CD4-positive, alpha-beta memory T cell (primary cell): ENCODE measurements at regions not wholly inside any gene's neighbourhood (a gene's known extent, or its start where the extent isn't known, plus 50 kb on each side); places are given as distances from the start of the nearest gene placed in this dataset.

Experiments used
- CTCF ChIA-PET: fragments of 350-600 bp; sonication (Branson Sonifier 250); formaldehyde crosslinking; loops from one replicate; lab custom pipeline; 2021; ENCODE audit warnings: inconsistent platforms; ENCODE audit not compliant: partially characterized antibody; lab: Charles Lee
- POLR2A ChIA-PET: fragments of 350-600 bp; sonication (Branson Sonifier 250); formaldehyde crosslinking; loops from one replicate; lab custom pipeline; 2021; ENCODE audit not compliant: partially characterized antibody; lab: Charles Lee
- DNase-seq, 5 donors: peaks; one replicate each; pipeline versions ENCODE4 v3.0.0 to v3.0.0-alpha.2; 2020 to 2022; ENCODE audit warnings: mixed read lengths in 1 of 5
- H3K27ac ChIP-seq: one replicate; pipeline ENCODE4 v1.7.0; 2013; ENCODE audit warnings: low read depth, low read length
- H3K27me3 ChIP-seq: 2 replicates; pipeline ENCODE4 v1.7.0; 2013; ENCODE audit warnings: mild to moderate bottlenecking, low read length, moderate library complexity; ENCODE audit not compliant: insufficient read depth
- H3K36me3 ChIP-seq: 2 replicates; pipeline ENCODE4 v1.7.0; 2013; ENCODE audit warnings: mild to moderate bottlenecking, low read length, moderate library complexity; ENCODE audit not compliant: insufficient read depth
- H3K4me1 ChIP-seq: 2 replicates; pipeline ENCODE4 v1.7.0; 2013; ENCODE audit warnings: mild to moderate bottlenecking, low read length, moderate library complexity; ENCODE audit not compliant: insufficient read depth
- H3K4me3 ChIP-seq, 2 donors: one replicate each; pipeline ENCODE4 v1.7.0; 2013; ENCODE audit warnings: low read length in 2 of 2, mild to moderate bottlenecking in 1 of 2
- H3K9me3 ChIP-seq, 2 donors: one replicate each; pipeline ENCODE4 v1.7.0; 2013; ENCODE audit warnings: low read length in 2 of 2, control low read depth in 1 of 2; ENCODE audit not compliant: control insufficient read depth in 1 of 2
- H3K27ac Mint-ChIP-seq, 7 donors: one replicate each; pipeline ENCODE4 v1.8.0; 2020 to 2021; ENCODE audit warnings: mixed read lengths in 7 of 7, mild to moderate bottlenecking in 6 of 7, inconsistent platforms in 3 of 7, moderate library complexity in 3 of 7
- H3K27me3 Mint-ChIP-seq, 2 donors: one replicate each; pipeline ENCODE4 v1.8.0; 2020 to 2021; ENCODE audit warnings: mixed read lengths in 2 of 2
- H3K36me3 Mint-ChIP-seq, 2 donors: one replicate each; pipeline ENCODE4 v1.8.0; 2020 to 2021; ENCODE audit warnings: mixed read lengths in 2 of 2, inconsistent platforms in 1 of 2, mild to moderate bottlenecking in 1 of 2
- H3K4me1 Mint-ChIP-seq, 4 donors: one replicate each; pipeline ENCODE4 v1.8.0; 2020 to 2021; ENCODE audit warnings: mixed read lengths in 4 of 4, mild to moderate bottlenecking in 1 of 4
- H3K4me3 Mint-ChIP-seq, 8 donors: one replicate each; pipeline ENCODE4 v1.8.0; 2020 to 2021; ENCODE audit warnings: mixed read lengths in 8 of 8, mild to moderate bottlenecking in 7 of 8, moderate library complexity in 6 of 8, inconsistent platforms in 3 of 8
- H3K9me3 Mint-ChIP-seq, 8 donors: one replicate each; pipeline ENCODE4 v1.8.0; 2020 to 2021; ENCODE audit warnings: mixed read lengths in 8 of 8, mild to moderate bottlenecking in 5 of 8, inconsistent platforms in 3 of 8, moderate library complexity in 1 of 8
- intact Hi-C: fragments of 100-400 bp; cut with micrococcal nuclease; formaldehyde crosslinking; loops from one replicate; pipeline ENCODE4 v1.15.1; 2023

GRCh38 chr1:29425631-29426030 is 189.3 kb downstream of the PTPRU start:
- Histone ChIP-seq H3K9me3 (no peaks in the 10 kb centered on the region), H3K27ac (no peak overlapping the region), H3K36me3 (no peaks in the 10 kb centered on the region), H3K27me3 (no peaks in the 10 kb centered on the region), H3K4me1 (no peaks in the 10 kb centered on the region), H3K4me3 (no peak overlapping the region)
- Mint-ChIP-seq H3K27me3 (peaks cover 13 to 29% of the 10 kb centered on the region in 2 donors), H3K36me3 (no peaks in the 10 kb centered on the region), H3K4me1 (no peaks in the 10 kb centered on the region), H3K27ac (no peak overlapping the region), H3K4me3 (no peak overlapping the region), H3K9me3 (peaks cover 0 to 21% (median 12%) of the 10 kb centered on the region in 8 donors)
- no peak for DNase-seq
- ChIA-PET POLR2A (no interaction called here), CTCF (no interaction called here)
- intact Hi-C loops = no loop called here

GRCh38 chr1:29424266-29424665 is 187.9 kb downstream of the PTPRU start:
- intact Hi-C loops = no loop called here
- Histone ChIP-seq H3K9me3 (no peaks in the 10 kb centered on the region), H3K4me1 (no peaks in the 10 kb centered on the region), H3K36me3 (no peaks in the 10 kb centered on the region), H3K27me3 (no peaks in the 10 kb centered on the region), H3K27ac (no peak overlapping the region), H3K4me3 (no peak overlapping the region)
- POLR2A ChIA-PET = no interaction called here
- no peak overlapping the region for H3K4me3 Mint-ChIP-seq
- DNase-seq = no peak
- no peak overlapping the region for H3K27ac Mint-ChIP-seq
- H3K4me1 Mint-ChIP-seq = no peaks in the 10 kb centered on the region
- H3K9me3 Mint-ChIP-seq = peaks cover 0 to 10% (median 4%) of the 10 kb centered on the region in 8 donors
- peaks cover 17 to 28% of the 10 kb centered on the region in 2 donors for H3K27me3 Mint-ChIP-seq
- CTCF ChIA-PET = no interaction called here
- no peaks in the 10 kb centered on the region for H3K36me3 Mint-ChIP-seq

GRCh38 chr1:29420202-29420601 is 183.9 kb downstream of the PTPRU start:
- peaks cover 0 to 6% (median 0%) of the 10 kb centered on the region in 8 donors for H3K9me3 Mint-ChIP-seq
- H3K4me3 Mint-ChIP-seq = no peak overlapping the region
- peaks cover 23 to 29% of the 10 kb centered on the region in 2 donors for H3K27me3 Mint-ChIP-seq
- Histone ChIP-seq H3K27me3 (no peaks in the 10 kb centered on the region), H3K36me3 (no peaks in the 10 kb centered on the region), H3K4me3 (no peak overlapping the region), H3K27ac (no peak overlapping the region), H3K9me3 (no peaks in the 10 kb centered on the region), H3K4me1 (no peaks in the 10 kb centered on the region)
- H3K4me1 Mint-ChIP-seq = no peaks in the 10 kb centered on the region
- H3K27ac Mint-ChIP-seq = no peak overlapping the region
- CTCF ChIA-PET = no interaction called here
- H3K36me3 Mint-ChIP-seq = no peaks in the 10 kb centered on the region
- intact Hi-C loops = no loop called here
- POLR2A ChIA-PET = no interaction called here
- DNase-seq = no peak

GRCh38 chr1:29417971-29418370 is 181.6 kb downstream of the PTPRU start:
- H3K4me3 ChIP-seq = no peak overlapping the region
- ChIA-PET CTCF (no interaction called here), POLR2A (no interaction called here)
- H3K4me1 Mint-ChIP-seq = no peaks in the 10 kb centered on the region
- H3K27ac Mint-ChIP-seq = no peak overlapping the region
- DNase-seq = no peak
- no peaks in the 10 kb centered on the region for H3K36me3 ChIP-seq
- no peaks in the 10 kb centered on the region for H3K9me3 ChIP-seq
- peaks cover 0 to 6% (median 0%) of the 10 kb centered on the region in 8 donors for H3K9me3 Mint-ChIP-seq
- H3K36me3 Mint-ChIP-seq = no peaks in the 10 kb centered on the region
- no peaks in the 10 kb centered on the region for H3K4me1 ChIP-seq
- intact Hi-C loops = no loop called here
- no peaks in the 10 kb centered on the region for H3K27me3 ChIP-seq
- H3K27me3 Mint-ChIP-seq = peaks cover 20 to 30% of the 10 kb centered on the region in 2 donors
- no peak overlapping the region for H3K27ac ChIP-seq
- no peak overlapping the region for H3K4me3 Mint-ChIP-seq

GRCh38 chr1:29417147-29417858 is 181.0 kb downstream of the PTPRU start:
- no peak for DNase-seq
- Histone ChIP-seq H3K27ac (no peak overlapping the region), H3K36me3 (no peaks in the 10 kb centered on the region), H3K9me3 (no peaks in the 10 kb centered on the region), H3K4me3 (no peak overlapping the region), H3K27me3 (no peaks in the 10 kb centered on the region), H3K4me1 (no peaks in the 10 kb centered on the region)
- no peaks in the 10 kb centered on the region for H3K36me3 Mint-ChIP-seq
- no peak overlapping the region for H3K27ac Mint-ChIP-seq
- H3K4me3 Mint-ChIP-seq = no peak overlapping the region
- POLR2A ChIA-PET = no interaction called here
- peaks cover 18 to 25% of the 10 kb centered on the region in 2 donors for H3K27me3 Mint-ChIP-seq
- CTCF ChIA-PET = no interaction called here
- H3K9me3 Mint-ChIP-seq = peaks cover 0 to 6% (median 0%) of the 10 kb centered on the region in 8 donors
- H3K4me1 Mint-ChIP-seq = no peaks in the 10 kb centered on the region
- intact Hi-C loops = no loop called here

GRCh38 chr1:29416267-29417146 is 180.2 kb downstream of the PTPRU start:
- ChIA-PET POLR2A (no interaction called here), CTCF (no interaction called here)
- Histone ChIP-seq H3K36me3 (no peaks in the 10 kb centered on the region), H3K4me1 (no peaks in the 10 kb centered on the region), H3K4me3 (no peak overlapping the region), H3K27ac (no peak overlapping the region), H3K27me3 (no peaks in the 10 kb centered on the region), H3K9me3 (no peaks in the 10 kb centered on the region)
- no peaks in the 10 kb centered on the region for H3K4me1 Mint-ChIP-seq
- peaks cover 15 to 19% of the 10 kb centered on the region in 2 donors for H3K27me3 Mint-ChIP-seq
- H3K9me3 Mint-ChIP-seq = peaks cover 0 to 3% (median 0%) of the 10 kb centered on the region in 8 donors
- H3K36me3 Mint-ChIP-seq = no peaks in the 10 kb centered on the region
- DNase-seq = no peak
- no peak overlapping the region for H3K4me3 Mint-ChIP-seq
- no peak overlapping the region for H3K27ac Mint-ChIP-seq
- intact Hi-C loops = no loop called here

- Mint-ChIP-seq H3K27ac (no peak overlapping the region), H3K9me3 (no peaks in the 10 kb centered on the region), H3K4me1 (no peaks in the 10 kb centered on the region), H3K4me3 (no peak overlapping the region), H3K27me3 (peaks cover 14 to 16% of the 10 kb centered on the region in 2 donors), H3K36me3 (no peaks in the 10 kb centered on the region)
- no peak overlapping the region for H3K27ac ChIP-seq
- ChIA-PET POLR2A (no interaction called here), CTCF (no interaction called here)
- no peaks in the 10 kb centered on the region for H3K27me3 ChIP-seq
- H3K4me1 ChIP-seq = no peaks in the 10 kb centered on the region
- H3K9me3 ChIP-seq = no peaks in the 10 kb centered on the region
- no peak for DNase-seq
- H3K4me3 ChIP-seq = no peak overlapping the region
- intact Hi-C loops = no loop called here
- H3K36me3 ChIP-seq = no peaks in the 10 kb centered on the region
Observed at GRCh38 chr1:29415861-29416260, 179.5 kb downstream of the PTPRU start.
